ENCODE measurements at regions not wholly inside any gene's neighbourhood (a gene's known extent, or its start where the extent isn't known, plus 50 kb on each side); places are given as distances from the start of the nearest gene placed in this dataset.

GRCh38 chr5:174295702-174296436 lies 250.4 kb downstream of the NSG2 start:
- H3K27me3 ChIP-seq (ENCODE audit: control insufficient read depth, insufficient read depth, low read length) = no peaks in the 10 kb centered on the region
- no peak overlapping the region for H3K4me3 ChIP-seq (ENCODE audit: low read depth, low read length)
- H3K4me1 ChIP-seq (ENCODE audit: control insufficient read depth, insufficient read depth, low read length) = no peaks in the 10 kb centered on the region
- no peaks in the 10 kb centered on the region for H3K9me3 ChIP-seq (ENCODE audit: control insufficient read depth, insufficient read depth, low read length)
- H3K36me3 ChIP-seq (ENCODE audit: control insufficient read depth, insufficient read depth, low read length) = no peaks in the 10 kb centered on the region
- H3K9ac ChIP-seq (ENCODE audit: low read depth, low read length) = no peak overlapping the region

DNA sequence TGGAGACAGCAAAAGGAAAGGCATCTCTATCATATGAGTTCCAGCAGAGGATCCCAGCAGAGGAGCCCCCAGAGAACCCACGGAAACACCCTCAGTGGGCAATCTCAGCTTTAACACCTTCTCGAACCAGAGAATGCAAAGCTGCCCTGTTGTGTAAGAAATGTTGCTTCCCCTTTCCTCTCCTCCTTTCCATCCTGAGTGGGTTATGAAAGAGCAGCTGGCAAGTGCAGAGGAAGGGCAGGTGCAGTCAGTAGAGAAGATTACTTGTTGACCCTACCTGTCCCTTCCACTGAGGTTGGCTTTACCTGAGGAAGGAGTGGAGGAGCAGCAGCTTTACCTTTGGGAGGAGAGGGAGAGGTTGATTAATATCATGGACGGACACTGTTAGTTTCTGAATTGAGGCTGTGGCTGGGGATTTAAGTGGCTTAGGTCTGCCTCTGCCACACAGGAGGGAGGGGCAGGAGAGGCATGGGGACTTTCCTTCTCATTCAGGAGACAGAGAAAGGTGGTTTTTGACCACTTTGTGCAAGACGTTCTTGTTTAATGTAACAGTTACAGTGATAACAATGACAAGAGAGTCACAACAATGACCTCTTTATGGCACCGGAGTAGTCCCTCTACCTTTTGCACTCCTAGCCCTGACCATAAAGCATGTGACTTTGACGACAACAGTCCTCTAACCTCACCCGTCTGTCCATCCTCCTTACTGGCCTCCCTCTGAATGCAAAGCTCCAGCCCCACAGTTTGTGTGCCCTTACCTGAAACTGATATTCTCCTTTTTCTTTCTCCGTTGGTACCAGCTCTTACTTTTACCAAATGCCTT lies 254.8 kb downstream of the NSG2 start:
- no peaks in the 10 kb centered on the region for H3K36me3 ChIP-seq (ENCODE audit: control insufficient read depth, insufficient read depth, low read length)
- peaks cover 4% of the 10 kb centered on the region for H3K4me1 ChIP-seq (ENCODE audit: control insufficient read depth, insufficient read depth, low read length)
- no peaks in the 10 kb centered on the region for H3K27me3 ChIP-seq (ENCODE audit: control insufficient read depth, insufficient read depth, low read length)
- no peak overlapping the region for H3K9ac ChIP-seq (ENCODE audit: low read depth, low read length)
- no peak overlapping the region for H3K4me3 ChIP-seq (ENCODE audit: low read depth, low read length)
- no peaks in the 10 kb centered on the region for H3K9me3 ChIP-seq (ENCODE audit: control insufficient read depth, insufficient read depth, low read length)

DNA sequence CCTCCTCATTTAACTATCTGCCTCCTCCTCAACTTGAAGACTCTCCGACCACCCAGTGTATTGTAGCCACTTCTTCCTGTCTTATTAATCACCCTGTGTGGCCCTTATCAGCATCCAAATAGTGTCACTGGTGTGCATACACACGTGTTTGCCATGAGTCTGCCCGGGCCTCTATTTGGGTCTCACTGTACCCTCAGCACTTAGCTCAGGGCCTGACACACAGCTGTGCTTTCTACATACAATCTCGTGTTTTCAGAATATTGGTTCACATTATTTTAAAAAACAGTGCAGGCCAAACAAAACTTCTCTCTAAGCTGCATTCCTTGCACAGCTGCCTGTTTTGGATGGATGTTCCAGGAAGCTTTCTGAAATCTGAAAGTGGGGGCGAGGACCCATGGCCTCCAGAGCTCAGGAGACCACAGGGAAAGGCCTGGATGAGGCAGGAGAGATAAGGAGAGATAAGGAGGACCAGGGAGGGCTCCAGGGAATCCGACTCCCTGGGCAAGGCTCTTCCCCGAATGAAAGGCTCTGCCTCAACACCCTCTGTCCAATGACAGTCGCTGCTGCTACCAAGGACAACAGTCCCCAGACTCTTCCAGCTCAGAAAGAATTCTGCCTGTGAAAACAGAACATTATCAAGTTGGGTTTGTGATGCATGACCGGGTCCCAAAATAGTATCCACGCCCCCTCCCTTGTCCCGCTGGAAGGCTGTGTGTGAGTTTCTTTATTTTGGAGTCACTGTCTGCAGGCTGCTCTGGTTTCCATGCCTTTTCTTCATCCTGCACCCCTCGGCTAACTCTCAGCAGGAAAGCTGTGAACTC lies 255.6 kb downstream of the NSG2 start:
- H3K4me1 ChIP-seq (ENCODE audit: control insufficient read depth, insufficient read depth, low read length) = peaks cover 4% of the 10 kb centered on the region
- H3K36me3 ChIP-seq (ENCODE audit: control insufficient read depth, insufficient read depth, low read length) = no peaks in the 10 kb centered on the region
- no peak overlapping the region for H3K4me3 ChIP-seq (ENCODE audit: low read depth, low read length)
- no peaks in the 10 kb centered on the region for H3K27me3 ChIP-seq (ENCODE audit: control insufficient read depth, insufficient read depth, low read length)
- H3K9ac ChIP-seq (ENCODE audit: low read depth, low read length) = no peak overlapping the region
- H3K9me3 ChIP-seq (ENCODE audit: control insufficient read depth, insufficient read depth, low read length) = no peaks in the 10 kb centered on the region

DNA sequence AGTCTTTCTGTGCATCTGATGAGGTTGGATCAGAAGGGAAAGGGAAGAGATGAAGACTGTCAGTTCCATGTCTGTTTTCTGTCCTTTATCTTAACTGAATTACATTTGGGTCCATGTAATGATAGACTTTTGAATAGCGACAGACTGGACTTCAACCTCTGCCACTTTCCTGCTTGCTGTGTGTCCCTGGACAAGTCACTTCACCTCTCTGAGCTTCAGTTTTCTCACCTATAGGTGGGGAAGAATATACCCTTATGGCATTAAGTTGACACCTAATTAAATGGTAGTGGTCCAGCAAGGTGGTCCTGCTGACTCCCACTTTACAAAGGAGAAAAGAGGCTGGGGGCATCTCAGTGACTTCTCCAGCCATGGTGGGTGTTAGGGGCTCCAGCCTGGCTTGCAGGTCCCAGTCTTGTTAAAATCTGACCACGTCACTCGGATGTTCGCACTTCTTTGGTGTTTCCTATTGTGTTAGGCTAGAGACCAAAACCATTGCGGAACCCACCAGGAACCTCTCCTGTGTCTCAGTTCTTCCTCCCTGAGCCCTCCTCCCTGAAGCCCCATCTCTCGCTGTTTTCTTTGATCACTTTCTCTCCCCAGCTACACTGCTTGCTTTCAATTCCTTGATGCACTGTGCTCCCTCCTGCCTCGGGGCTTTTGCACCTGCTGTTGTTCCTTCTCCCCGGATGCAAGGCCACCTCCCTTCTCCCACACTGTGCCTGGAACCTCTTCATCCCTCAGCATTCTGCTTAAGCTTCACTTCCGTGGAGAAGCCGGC lies 256.5 kb downstream of the NSG2 start:
- Histone ChIP-seq H3K4me3 (ENCODE audit: low read depth, low read length) (no peak overlapping the region), H3K36me3 (ENCODE audit: control insufficient read depth, insufficient read depth, low read length) (no peaks in the 10 kb centered on the region), H3K9me3 (ENCODE audit: control insufficient read depth, insufficient read depth, low read length) (no peaks in the 10 kb centered on the region), H3K27me3 (ENCODE audit: control insufficient read depth, insufficient read depth, low read length) (no peaks in the 10 kb centered on the region), H3K9ac (ENCODE audit: low read depth, low read length) (no peak overlapping the region), H3K4me1 (ENCODE audit: control insufficient read depth, insufficient read depth, low read length) (peaks cover 4% of the 10 kb centered on the region)

- no peak overlapping the region for H3K4me3 ChIP-seq (ENCODE audit: low read depth, low read length)
- no peaks in the 10 kb centered on the region for H3K36me3 ChIP-seq (ENCODE audit: control insufficient read depth, insufficient read depth, low read length)
- H3K9me3 ChIP-seq (ENCODE audit: control insufficient read depth, insufficient read depth, low read length) = no peaks in the 10 kb centered on the region
- H3K27me3 ChIP-seq (ENCODE audit: control insufficient read depth, insufficient read depth, low read length) = no peaks in the 10 kb centered on the region
- H3K4me1 ChIP-seq (ENCODE audit: control insufficient read depth, insufficient read depth, low read length) = peaks cover 4% of the 10 kb centered on the region
- H3K9ac ChIP-seq (ENCODE audit: low read depth, low read length) = no peak overlapping the region
Measured at GRCh38 chr5:174303035-174303434, 257.5 kb downstream of the NSG2 start.

DNA sequence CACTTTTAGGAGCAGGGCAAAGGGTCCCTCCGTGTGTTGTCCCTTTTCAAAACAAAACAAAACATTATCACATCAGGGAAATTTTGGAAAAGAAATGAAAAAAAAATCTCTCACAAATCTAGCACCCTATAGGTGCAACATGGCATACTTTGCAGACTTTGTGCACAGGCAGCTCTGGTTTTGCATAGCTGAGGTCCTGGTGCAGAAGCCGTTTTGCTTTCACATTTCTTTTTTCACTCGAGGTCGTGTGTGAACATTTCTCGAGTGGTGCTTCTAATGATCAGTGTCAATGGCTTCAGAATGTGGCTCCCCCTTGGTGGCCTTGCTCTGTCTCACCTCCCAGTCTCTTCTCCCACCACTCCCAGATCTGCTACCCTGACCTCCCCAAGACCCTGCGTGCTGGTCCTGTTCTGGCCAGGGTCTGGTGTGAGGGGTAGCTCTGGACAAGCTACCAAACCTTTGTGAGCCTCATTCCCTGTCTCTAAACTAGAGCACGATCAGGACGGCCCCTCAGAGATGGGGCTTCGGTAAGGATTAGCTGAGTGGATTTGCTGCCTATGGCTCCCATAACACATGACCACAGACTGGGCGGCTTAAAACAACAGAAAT lies 258.0 kb downstream of the NSG2 start:
- Histone ChIP-seq H3K36me3 (ENCODE audit: control insufficient read depth, insufficient read depth, low read length) (no peaks in the 10 kb centered on the region), H3K9ac (ENCODE audit: low read depth, low read length) (no peak overlapping the region), H3K9me3 (ENCODE audit: control insufficient read depth, insufficient read depth, low read length) (no peaks in the 10 kb centered on the region), H3K27me3 (ENCODE audit: control insufficient read depth, insufficient read depth, low read length) (no peaks in the 10 kb centered on the region), H3K4me3 (ENCODE audit: low read depth, low read length) (no peak overlapping the region), H3K4me1 (ENCODE audit: control insufficient read depth, insufficient read depth, low read length) (peaks cover 4% of the 10 kb centered on the region)

- Histone ChIP-seq H3K9me3 (ENCODE audit: control insufficient read depth, insufficient read depth, low read length) (no peaks in the 10 kb centered on the region), H3K4me1 (ENCODE audit: control insufficient read depth, insufficient read depth, low read length) (peaks cover 4% of the 10 kb centered on the region), H3K4me3 (ENCODE audit: low read depth, low read length) (no peak overlapping the region), H3K9ac (ENCODE audit: low read depth, low read length) (no peak overlapping the region), H3K27me3 (ENCODE audit: control insufficient read depth, insufficient read depth, low read length) (no peaks in the 10 kb centered on the region), H3K36me3 (ENCODE audit: control insufficient read depth, insufficient read depth, low read length) (no peaks in the 10 kb centered on the region)
Measured at GRCh38 chr5:174305241-174305681, 259.8 kb downstream of the NSG2 start.

GRCh38 chr5:174306345-174307030 lies 261.0 kb downstream of the NSG2 start:
- H3K4me1 ChIP-seq (ENCODE audit: control insufficient read depth, insufficient read depth, low read length) = peaks cover 4% of the 10 kb centered on the region
- no peak overlapping the region for H3K4me3 ChIP-seq (ENCODE audit: low read depth, low read length)
- H3K9ac ChIP-seq (ENCODE audit: low read depth, low read length) = no peak overlapping the region
- H3K36me3 ChIP-seq (ENCODE audit: control insufficient read depth, insufficient read depth, low read length) = no peaks in the 10 kb centered on the region
- H3K27me3 ChIP-seq (ENCODE audit: control insufficient read depth, insufficient read depth, low read length) = no peaks in the 10 kb centered on the region
- no peaks in the 10 kb centered on the region for H3K9me3 ChIP-seq (ENCODE audit: control insufficient read depth, insufficient read depth, low read length)

DNA sequence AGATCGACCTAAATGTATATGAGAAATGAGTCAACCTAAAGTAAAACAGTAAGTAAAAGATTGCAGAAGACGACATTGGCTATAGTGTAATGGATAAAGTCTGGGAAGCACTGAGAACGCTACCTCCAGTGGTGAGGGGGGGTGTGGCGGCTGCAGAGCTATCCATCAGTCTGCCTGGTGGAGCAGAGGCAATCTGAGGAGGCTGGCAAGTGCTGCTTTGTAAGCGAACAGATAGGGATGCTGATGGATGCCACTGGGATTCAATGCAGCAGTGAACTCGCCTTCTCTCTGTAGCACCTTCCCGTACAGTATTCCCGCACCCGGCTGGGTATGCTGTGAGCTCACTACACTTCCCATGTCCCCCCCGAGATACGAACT lies 261.5 kb downstream of the NSG2 start:
- Histone ChIP-seq H3K27me3 (ENCODE audit: control insufficient read depth, insufficient read depth, low read length) (no peaks in the 10 kb centered on the region), H3K36me3 (ENCODE audit: control insufficient read depth, insufficient read depth, low read length) (no peaks in the 10 kb centered on the region), H3K9ac (ENCODE audit: low read depth, low read length) (no peak overlapping the region), H3K9me3 (ENCODE audit: control insufficient read depth, insufficient read depth, low read length) (no peaks in the 10 kb centered on the region), H3K4me1 (ENCODE audit: control insufficient read depth, insufficient read depth, low read length) (peaks cover under 1% of the 10 kb centered on the region), H3K4me3 (ENCODE audit: low read depth, low read length) (no peak overlapping the region)

DNA sequence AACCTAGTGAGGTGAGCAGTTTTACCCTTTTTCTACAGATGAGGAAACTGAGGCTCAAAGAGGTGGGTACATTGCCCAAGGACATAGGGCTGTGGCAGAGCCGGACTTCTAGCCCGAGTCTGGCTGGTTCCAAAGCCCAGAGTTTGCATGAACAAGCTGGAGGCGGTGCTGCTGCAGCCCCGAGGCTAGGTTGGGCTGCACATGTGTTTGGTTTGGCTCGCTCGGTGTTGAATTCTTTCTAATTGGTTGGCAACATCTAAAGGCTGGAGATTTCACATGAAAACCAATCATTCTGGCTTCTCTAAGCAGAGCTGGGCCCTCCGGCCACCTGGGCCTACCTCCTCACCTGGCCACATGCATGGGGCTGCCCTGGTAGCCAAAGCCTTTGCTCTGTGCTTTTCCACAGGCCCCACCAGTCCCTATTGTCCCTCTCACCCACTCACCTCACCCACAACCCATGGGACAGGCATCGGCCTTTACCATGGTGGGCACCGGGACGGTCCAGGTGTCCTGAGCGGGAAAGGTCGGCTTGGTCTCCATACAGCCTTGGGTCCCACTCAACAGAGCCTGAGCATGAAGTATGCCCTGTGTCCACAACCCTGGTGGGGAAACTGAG lies 262.3 kb downstream of the NSG2 start:
- Histone ChIP-seq H3K4me1 (ENCODE audit: control insufficient read depth, insufficient read depth, low read length) (no peaks in the 10 kb centered on the region), H3K9ac (ENCODE audit: low read depth, low read length) (no peak overlapping the region), H3K9me3 (ENCODE audit: control insufficient read depth, insufficient read depth, low read length) (no peaks in the 10 kb centered on the region), H3K36me3 (ENCODE audit: control insufficient read depth, insufficient read depth, low read length) (no peaks in the 10 kb centered on the region), H3K4me3 (ENCODE audit: low read depth, low read length) (no peak overlapping the region), H3K27me3 (ENCODE audit: control insufficient read depth, insufficient read depth, low read length) (peaks cover 5% of the 10 kb centered on the region)

Measured in iPS-15b (cell line).